Endothelial cell of hepatic sinusoid (primary cell): ENCODE measurements at regions not wholly inside any gene's neighbourhood (a gene's known extent, or its start where the extent isn't known, plus 50 kb on each side); places are given as distances from the start of the nearest gene placed in this dataset.
"Not testable (repeated sequence)": the region's sequence is repeated elsewhere in the genome, so short reads cannot be mapped to it uniquely, and the experiment has no call there.

ENCODE experiments used
- in situ Hi-C: cut with HindIII; loops from 2 replicates; pipeline ENCODE4 v1.10.0; 2017; ENCODE audit warnings: low sequenced_read_pairs

DNA sequence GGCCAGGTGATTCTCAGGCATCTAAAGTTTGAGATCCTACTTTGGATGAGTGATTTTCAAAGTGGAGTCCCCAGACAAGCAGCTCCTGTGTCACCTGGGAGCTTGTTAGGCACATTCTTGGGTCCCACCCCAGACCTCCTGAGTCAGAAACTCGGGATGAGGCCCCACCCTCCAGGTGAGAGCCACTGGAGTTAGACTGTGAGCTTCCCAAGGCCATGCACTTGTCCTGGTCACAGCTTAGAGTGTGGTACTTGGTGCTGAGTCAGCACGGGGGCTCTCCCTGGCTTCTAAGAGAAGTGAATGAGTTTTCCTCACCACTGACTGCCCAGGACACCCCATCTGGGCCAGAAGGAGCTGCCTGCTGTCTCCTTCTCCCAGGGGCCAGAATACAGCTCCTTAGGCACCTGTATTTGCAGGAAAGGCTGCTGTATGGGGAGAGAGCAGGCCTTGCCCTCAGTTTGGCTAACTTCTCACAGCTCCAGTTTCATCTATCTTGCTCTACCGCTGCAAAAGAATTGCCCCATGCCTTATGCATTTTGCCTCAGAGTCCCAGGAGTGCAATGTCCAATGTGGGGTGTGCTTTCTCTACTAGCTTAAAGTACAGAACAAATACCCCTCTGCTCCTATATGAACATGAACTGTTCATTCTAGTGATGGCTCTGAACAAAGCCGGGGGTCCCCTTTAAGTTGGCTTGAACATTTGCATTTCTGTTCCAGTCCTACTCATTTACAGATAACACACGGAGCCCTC is 98.1 kb downstream of the PSMG1 start:
- in situ Hi-C loops: no loop called here

DNA sequence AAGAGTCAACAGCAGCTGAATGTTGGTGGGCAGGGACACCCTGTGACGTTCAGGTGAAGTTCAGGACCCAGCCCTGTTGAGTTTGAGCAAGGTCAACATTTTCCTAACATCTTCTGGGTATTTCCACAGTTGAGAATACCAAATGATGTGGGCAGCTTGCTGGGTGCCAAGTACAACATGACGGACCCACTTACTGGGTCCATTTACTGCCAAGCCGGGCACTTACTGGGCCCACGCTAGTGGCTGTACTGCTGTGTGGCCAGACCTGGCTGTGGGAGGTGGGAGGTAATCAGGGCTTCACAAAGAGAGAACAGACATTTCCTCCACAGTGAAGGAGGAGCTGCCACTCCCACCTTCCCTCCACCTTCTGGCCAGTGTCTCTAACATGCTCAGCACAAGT is 99.2 kb downstream of the PSMG1 start:
- in situ Hi-C loops: no loop called here

DNA sequence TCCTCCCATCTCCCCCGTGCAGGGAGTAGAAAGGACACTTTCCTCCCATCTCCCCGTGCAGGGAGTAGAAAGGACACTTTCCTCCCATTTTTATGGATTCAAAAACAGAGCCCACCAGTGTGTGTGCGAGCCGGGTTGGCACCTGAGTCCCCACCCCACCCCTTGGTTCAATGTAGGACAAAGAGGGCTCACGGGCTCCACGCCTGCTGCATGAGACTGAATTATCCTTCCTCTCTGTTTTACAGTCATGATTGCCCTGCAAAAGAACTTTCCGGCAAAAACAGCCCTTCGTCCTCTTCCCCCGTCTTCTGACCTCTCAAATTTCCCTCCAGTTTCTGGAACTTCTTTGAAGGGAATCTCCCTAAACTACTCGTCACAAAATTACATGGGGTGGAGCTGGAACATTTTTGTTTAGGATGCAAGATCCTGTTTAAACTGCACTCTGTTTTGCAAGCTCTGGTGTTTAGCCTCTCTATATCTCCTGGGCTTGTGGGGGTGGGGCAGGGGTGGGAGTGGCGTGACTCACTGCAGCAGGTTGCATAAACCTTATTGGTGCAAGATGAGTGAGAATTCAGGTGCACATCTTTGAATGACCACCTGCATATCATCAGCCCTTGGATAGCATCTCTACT is 99.8 kb downstream of the PSMG1 start:
- in situ Hi-C loops: no loop called here

DNA sequence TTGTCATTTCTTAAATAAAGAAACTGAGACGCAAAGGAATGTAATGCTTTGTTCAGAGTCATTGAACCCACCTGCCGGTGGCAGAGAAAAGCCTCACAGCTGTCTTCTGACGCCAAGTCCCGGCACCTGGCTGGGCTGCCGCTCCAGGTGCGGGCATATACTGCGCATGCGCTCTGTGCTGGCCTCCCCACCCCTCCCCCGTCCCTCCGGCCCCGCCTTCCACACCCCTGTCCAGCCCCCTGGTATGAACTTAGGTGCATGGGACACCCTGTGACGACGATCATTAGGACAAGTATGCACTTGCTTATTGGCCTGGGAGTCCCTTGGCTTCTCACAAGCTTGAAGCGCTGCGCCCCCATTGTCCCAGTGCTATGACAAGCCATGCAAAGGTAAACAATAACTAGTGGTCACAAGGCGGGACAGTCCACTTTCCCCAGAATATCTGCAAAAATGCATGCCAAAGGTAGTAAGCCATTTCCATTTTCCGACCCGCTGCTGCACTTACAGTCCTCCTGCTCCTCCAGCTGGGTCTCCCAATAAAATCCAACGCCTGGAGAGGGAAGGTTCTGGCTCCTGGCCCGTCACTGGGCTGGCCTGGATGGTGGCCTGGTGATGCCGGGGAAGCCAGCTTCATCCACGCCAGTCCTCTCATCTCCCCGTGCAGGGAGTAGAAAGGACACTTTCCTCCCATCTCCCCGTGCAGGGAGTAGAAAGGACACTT is 100.4 kb downstream of the PSMG1 start:
- in situ Hi-C loops: no loop called here

DNA sequence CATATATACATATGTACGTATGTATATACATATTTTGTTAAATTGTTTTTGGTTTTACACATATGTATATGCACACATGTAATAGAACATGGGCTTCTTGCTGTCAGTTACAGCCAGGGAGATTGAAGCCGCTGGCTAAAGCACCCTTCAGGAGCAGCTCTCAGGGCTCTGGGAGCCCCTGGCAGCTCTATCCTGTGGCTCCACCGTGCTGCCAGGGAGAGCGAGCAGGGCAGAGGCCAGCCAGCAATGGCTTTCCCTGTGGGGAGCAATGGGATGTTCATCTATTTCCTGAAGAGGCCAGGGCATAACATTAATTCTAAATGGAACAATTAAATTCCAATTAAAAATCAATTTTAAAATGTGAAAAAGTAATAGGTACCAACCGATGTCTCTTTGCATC is 102.9 kb downstream of the PSMG1 start:
- in situ Hi-C loops: no loop called here

DNA sequence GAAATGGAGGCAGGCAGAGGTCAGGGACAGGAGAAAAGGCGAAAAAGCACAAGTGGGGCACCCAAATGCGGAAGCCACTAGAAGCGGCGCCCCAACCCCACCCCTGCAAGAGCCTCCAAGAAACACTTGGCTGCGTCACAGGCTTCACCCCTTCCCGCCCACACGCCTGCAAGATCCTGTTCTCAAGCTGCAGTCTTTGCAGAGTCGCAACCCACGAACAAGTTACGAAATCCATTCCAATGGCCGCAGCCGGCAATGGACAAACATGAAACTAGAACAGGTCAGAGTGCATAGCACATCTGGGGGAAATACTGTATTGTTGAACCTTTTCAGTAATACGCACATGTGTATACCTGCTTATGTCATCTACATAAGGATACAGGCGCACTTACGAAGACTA is 103.6 kb downstream of the PSMG1 start:
- in situ Hi-C loops: no loop called here

DNA sequence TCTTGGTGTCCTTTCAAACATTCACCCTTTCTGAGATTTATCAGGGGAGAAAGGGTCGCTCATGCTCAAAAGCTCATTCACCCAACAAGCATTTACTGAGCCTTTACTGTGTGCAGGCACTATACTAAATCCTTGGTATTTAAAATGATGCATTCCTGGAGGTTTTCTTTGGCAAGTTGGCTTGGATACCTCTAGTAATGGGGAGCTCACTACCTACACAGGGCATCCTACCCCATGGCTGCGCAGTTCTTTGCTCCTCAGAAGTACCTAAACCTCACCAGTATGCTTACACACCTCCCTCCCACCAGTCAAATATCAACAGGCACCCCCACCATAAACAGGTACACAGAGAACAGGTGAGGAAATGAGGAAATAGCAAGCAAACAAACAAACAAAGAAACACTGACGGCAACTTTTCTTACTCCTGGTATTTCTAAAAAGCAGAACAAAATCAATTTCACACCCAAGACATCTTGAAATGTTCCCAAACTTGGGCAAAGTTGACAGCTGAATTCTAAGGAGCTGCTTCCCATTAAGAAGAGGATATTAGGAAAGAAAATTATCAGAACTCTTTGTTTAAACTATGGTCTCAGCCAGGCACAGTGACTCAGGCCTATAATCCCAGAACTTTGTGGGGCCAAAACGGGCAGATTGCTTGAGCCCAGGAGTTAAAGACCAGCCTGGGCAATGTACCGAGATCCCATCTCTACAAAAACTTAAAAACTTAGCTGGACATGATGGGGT is 104.8 kb downstream of the PSMG1 start:
- in situ Hi-C loops: no loop called here

DNA sequence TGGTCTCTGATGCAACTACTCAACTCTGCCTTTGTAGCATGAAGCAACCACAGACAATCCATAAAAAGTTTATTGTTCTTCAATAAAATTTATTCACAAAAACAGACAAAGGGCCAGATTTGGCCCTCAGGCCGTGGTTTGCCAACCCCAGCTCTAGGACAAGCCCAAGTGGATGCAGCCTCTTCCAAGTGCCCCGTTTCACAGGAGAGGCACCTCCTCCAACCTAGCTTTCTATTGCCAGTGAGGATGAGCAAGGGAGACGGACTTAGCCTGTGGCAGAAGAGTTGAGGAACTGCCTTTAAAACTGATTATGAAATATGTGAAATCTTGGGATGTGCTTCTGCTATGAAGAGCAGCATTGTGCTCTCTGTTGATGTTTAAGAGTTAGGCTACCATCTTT is 105.4 kb downstream of the PSMG1 start:
- in situ Hi-C loops: no loop called here

DNA sequence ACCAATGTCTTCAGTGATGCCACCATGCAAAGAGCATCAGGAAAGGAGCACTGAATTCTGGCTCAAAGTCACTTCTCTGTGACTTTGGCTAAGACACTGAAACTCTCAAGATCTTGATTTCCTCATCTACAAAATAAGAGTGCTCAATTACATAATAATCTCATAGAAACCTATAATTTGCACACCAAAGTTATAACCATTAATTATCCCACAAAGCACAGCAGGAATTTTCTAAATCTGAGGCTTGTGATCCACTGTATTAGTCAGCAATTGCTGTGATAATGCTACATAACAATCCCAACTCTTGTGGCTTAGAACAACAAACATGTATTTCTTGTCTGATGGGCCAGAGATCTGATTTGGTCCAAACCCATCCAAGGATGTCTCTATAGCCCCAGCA is 108.7 kb downstream of the PSMG1 start:
- in situ Hi-C loops: no loop called here

DNA sequence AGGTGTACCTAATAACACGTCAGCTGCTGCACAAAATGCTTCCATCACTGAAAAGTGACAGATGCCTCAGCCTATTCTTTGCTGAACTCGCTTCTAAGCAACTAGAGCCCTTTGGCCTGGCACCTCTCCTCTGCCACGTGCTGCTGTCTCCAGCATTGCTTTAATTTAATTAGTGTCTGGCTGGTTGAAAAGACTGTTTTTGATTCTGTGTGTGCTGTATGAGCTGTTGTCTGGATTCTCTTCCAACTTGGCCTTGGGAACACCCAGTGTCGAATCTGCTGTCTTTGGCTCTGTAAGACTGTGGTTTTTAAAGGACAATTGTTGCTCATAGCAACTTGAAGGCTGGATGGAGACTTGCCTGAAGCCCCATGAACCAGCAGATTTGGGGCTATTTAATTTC is 109.5 kb downstream of the PSMG1 start:
- in situ Hi-C loops: no loop called here

DNA sequence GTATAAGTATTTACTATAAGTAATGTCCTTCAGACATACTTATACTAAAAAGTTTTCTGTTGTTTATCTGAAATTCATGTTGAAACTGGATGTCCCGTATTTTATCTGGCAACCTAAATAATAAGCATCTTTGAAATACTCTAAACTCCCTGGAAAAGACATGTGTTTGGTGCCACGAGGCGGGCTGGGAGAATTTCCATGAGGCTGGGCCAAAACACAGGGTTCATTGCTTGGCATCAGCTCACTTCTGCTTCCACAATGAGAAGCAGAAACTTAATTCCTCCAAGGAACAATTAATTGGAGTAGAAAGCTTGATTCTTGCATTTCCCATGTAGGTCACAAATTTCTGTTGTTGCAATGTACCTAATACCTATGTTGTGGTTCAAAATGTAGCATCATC is 110.2 kb downstream of the PSMG1 start:
- in situ Hi-C loops: no loop called here

DNA sequence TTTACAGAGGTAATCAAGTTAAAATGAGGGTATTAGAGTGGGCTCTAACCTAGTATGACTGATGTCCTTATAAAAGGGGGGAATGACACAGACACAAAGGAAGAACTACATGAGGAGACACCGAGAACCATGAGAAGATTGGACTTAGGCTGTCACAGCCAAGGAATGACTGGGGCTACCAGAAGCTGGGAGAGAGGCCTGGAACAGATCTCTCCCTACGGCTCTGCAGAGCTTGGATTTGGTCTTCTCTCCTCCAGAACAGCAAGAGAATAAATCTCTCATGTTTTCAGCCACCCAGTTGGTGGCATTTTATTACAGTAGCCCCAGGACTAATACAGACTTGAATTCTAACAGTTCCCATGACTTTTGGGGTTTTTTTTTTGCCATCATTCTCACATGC is 110.8 kb downstream of the PSMG1 start:
- in situ Hi-C loops: no loop called here

DNA sequence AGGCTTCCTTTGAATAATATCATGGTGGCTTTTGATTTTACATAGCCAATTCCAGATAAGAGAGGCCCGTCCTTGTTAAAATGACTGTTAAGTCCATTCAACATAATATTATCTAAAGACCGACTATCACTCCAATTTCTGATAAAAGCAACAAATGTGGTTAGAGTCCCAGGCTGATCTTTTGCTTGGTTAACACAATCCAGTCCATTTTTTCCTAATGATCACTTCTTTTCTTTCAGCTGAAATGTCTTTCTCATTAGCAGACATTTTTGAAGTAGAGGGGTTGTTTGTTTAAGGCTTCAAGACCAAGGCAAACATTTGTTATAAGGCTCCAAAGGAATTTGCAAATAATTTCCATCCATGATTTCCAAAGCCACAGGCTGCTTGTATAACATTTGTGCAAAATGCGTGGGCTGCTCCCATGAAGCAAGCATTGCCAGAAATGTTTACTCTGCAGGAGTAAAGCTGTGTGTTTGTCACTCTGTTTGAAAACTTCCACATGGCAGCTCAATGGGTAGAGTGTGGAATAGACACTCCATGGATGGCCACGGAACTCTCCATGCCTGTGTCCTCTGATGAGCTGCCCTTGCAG is 111.5 kb downstream of the PSMG1 start:
- in situ Hi-C loops: no loop called here

DNA sequence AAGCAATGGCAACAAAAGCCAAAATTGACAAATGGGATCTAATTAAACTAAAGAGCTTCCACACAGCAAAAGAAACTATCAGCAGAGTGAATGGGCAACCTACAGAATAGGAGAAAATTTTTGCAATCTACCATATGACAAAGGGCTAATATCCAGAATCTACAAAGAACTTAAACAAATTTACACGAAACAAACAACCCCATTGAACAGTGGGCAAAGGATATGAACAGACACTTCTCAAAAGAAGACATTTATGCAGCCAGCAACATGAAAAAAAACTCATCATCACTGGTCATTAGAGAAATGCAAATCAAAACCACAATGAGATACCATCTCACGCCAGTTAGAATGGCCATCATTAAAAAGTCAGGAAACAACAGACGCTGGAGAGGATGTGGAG is 113.4 kb downstream of the PSMG1 start:
- in situ Hi-C loops: not testable (repeated sequence)

DNA sequence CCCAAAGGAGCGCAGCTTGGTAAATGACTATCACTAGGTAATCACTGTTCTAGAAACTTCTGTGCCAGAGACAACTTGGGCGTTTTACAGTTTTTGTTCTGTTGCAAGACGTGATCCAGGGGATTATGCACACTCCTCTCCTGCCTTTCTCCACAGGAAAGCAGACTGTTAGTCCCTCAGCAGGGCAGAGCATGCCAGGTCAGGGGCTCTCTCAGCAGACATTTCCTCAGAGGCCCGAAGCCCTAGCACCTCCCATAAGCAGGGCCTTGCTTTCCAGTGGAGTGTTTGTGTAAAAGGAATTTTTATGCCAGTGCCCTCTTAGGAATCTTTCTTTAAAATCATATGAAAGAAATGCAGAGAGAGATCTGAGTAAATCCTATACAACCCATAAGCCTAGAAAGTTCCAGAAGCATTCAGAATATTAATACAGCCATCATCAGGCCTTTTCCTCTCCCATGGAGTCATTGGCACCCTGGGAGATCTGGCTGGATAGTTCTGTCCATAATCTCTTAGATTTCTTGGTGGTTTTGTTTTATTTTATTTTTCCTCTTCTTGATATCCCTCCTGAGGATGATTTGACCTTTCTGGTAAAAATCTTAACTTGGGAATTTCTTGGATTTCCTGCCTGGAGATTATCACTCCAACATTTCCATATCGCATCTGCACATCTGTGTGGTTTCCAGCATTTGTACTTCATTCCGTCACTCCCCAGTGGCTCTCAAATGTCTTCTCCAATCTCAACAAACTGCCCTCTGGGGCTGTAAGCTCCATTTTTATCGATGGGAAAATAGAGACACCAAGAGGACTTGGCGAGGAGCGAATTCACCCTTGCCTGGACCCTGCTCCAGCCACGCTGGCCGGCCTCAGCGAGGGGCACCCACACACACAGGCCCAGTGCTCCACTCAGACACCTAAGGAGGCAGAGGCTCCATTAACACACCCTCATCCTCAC is 116.1 kb downstream of the PSMG1 start:
- in situ Hi-C loops: no loop called here

DNA sequence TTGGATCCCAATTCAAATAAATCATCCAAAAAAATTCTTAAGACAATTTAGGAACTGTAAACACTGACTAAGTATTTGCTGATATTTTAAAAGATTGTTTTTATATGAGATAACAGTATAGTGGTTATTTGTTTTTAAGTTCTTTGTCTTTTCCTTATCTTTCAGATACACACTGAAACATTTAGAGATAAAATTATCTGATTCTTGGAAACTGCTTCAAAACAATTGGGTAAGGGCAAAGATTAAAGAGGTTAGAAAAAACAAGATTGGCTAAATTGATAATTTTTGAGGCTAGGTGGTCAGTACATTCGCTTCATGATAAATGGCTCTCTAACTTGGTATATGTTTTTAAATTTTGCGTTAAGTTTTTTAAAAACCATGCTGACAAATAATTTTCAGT is 117.3 kb downstream of the PSMG1 start:
- in situ Hi-C loops: no loop called here

DNA sequence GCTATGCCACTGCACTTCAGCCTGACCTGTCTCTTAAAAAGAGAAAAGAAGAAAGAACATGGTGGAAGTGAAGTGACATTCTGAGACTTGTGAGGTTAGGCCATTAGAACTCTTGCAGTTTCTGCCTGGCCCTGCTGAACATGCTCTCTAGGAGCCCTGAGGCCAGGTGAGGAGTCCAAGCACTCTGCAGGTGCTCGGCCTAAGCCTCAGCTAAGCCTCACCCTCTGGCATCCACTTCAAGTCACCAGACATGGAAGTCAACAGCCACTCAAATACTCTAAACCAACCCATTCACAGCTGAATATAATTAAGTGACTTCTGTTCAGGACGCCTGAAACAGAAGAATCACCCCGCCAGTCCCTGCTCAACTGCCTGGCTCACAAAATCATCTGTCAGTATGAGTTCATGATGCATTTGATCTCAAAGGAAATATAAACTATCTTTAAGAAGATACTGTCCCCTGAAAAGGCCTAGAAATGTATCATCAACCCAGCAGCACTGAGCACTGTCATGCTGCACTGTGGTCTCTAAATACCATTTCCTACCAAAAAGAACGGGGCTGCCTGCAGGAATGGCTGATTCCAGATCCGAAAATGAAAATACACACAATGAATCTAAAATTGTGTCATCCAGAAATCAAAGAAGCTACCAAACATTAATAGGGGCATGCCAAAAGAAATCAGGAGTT is 118.8 kb downstream of the PSMG1 start:
- in situ Hi-C loops: no loop called here

DNA sequence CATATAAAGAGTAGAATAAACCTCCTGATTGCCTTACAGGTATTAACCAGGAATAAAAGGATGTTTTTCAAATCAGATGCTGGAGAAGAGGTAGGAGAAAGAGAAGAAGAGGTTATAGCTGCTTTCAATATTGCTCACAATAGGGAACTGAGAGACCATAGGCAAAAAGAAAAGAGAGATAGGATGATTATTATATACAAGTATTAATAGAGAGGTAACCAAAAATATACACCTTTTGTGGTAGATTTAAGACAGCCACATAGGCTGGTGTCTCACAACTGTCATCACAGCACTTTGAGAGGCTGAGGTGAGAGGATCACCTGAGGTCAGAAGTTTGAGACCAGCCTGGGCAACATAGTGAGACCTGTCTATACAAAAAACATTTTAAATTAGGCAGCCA is 119.7 kb downstream of the PSMG1 start:
- in situ Hi-C loops: no loop called here

DNA sequence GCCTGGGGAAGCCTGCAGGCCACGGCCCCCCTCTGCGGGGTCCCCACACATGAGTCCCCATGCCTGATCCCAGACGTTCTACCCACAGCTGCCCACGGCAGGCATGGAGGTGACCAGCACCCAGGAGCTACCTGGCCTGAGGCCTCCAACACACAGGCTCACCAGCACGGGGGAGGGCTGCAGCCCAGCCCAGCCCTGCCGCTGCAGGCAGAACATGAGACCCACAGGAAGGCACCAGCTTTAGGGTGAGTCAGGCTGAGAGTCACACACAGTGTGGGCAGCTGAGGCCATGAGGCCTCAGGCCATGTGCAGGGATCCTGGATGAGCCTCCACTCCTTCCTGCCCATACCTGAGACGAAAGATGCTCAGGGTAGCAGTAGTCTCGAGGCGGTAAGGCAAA is 121.1 kb downstream of the PSMG1 start:
- in situ Hi-C loops: no loop called here
